WI38 (cell line): ENCODE measurements at regions not wholly inside any gene's neighbourhood (a gene's known extent, or its start where the extent isn't known, plus 50 kb on each side); places are given as distances from the start of the nearest gene placed in this dataset.

Experiments used
- H3K4me3 ChIP-seq: 2 replicates; pipeline ENCODE4 v1.5.1; 2011; ENCODE audit warnings: low read depth, mild to moderate bottlenecking, control low read depth, low read length
- TF ChIP-seq, protein P1 (sequence below): IDR thresholded peaks from 2 replicates; pipeline ENCODE4 v1.5.1; 2012; ENCODE audit warnings: low read depth, mild to moderate bottlenecking, control low read depth, low read length

- H3K4me3 ChIP-seq: no peak overlapping the region
- TF ChIP-seq, protein P1, sequence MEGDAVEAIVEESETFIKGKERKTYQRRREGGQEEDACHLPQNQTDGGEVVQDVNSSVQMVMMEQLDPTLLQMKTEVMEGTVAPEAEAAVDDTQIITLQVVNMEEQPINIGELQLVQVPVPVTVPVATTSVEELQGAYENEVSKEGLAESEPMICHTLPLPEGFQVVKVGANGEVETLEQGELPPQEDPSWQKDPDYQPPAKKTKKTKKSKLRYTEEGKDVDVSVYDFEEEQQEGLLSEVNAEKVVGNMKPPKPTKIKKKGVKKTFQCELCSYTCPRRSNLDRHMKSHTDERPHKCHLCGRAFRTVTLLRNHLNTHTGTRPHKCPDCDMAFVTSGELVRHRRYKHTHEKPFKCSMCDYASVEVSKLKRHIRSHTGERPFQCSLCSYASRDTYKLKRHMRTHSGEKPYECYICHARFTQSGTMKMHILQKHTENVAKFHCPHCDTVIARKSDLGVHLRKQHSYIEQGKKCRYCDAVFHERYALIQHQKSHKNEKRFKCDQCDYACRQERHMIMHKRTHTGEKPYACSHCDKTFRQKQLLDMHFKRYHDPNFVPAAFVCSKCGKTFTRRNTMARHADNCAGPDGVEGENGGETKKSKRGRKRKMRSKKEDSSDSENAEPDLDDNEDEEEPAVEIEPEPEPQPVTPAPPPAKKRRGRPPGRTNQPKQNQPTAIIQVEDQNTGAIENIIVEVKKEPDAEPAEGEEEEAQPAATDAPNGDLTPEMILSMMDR: no peak
Observed at GRCh38 chr20:40341561-40341960, 347.5 kb downstream of the MAFB start.

DNA sequence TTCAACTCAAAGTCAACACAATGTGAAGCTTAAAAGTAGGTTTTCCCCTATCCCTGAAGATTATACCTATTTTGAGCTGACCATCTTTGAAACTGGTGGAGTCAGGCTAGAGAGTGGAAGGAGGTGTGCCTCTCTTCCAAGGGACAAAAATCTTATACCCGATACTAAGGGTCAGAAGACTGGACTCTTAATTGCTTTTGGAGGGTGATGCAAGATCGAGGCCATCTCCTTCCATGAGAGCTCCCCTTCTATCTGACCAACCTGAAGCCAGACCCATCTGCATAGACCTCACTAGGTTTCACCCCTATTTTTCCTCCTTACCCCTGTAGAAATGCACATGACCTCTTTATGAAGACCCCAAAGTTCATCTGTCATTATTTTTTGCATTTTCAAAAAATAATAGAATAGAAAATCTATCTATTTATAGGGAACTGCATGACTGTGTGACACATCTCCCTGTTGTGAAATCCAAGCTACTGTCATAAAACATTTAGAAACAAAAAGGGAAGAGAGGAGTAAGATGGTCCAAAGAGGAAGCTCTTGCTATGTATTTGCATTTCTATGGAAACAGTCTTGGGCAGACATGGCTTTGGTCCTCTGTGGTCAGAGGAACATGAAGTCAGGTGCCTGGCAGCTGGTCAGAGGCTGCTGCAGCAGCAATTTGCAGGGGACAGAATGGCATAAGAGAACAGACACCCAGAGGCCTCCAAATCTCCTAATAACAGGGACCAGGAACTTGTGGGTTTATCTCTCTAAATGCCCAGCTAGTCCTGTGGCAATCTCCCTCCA is 349.2 kb downstream of the MAFB start:
- TF ChIP-seq, protein P1: no peak
- no peak overlapping the region for H3K4me3 ChIP-seq

GRCh38 chr20:40336533-40336932 is 352.5 kb downstream of the MAFB start:
- TF ChIP-seq, protein P1: no peak
- H3K4me3 ChIP-seq: no peak overlapping the region

GRCh38 chr20:40335901-40336351 is 353.1 kb downstream of the MAFB start:
- H3K4me3 ChIP-seq: no peak overlapping the region
- TF ChIP-seq, protein P1: no peak

DNA sequence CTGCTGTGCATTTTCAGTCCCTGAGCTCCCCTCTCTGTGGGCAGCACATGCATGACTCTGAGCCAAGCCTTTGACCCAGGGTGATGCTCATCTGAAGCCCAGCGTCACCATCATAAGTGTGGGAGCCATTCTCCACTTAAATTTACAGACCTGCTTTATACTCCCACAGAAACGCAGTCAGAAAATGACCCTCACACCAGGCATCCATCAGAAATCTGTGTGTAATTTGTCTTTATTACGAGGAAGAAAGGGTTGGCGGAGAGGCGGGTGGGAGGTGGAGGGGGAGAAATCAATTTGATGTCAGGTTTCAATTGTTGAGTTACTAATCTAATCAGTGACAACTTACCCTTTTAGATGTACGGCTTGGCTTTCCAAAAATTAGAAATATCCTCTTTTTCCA is 353.6 kb downstream of the MAFB start:
- TF ChIP-seq, protein P1: no peak
- no peak overlapping the region for H3K4me3 ChIP-seq

DNA sequence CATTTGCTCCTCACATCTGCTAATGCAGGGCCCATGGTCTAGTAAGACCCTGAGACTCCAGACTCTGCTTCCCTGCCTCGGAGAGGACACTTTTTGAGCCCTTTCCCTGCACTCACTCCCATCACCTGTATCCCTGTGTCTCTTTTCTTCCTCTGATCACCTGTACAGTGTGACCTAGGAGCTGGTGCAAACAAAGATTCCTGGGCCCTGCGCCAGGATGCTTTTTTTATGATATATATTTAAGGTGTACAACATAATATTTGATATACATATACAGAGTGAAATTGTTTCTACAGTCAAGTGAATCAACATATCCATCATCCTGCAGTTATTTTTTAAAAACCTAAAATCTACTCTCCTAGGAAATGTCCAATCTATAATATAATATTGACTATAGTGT is 355.4 kb downstream of the MAFB start:
- no peak overlapping the region for H3K4me3 ChIP-seq
- TF ChIP-seq, protein P1: no peak

GRCh38 chr20:40331807-40332560 is 357.1 kb downstream of the MAFB start:
- H3K4me3 ChIP-seq: no peak overlapping the region
- TF ChIP-seq, protein P1: no peak
